GM19324 (cell line): ENCODE measurements at regions not wholly inside any gene's neighbourhood (a gene's known extent, or its start where the extent isn't known, plus 50 kb on each side); places are given as distances from the start of the nearest gene placed in this dataset.
"Not testable (repeated sequence)": the region's sequence is repeated elsewhere in the genome, so short reads cannot be mapped to it uniquely, and the experiment has no call there.

Source experiments
- ATAC-seq: cut with Tn5 transposase; IDR thresholded peaks from one replicate; pipeline ENCODE4 v1.9.1; 2021; ENCODE audit warnings: mild to moderate bottlenecking, moderate library complexity; ENCODE audit not compliant: unreplicated experiment, low FRiP score

GRCh38 chr20:43837856-43838702 is 76.6 kb upstream of the TOX2 start:
- ATAC-seq, result no peak

- no peak for ATAC-seq
Measured at GRCh38 chr20:43836790-43837189, 77.9 kb upstream of the TOX2 start.

GRCh38 chr20:43835944-43836508 is 78.6 kb upstream of the TOX2 start:
- ATAC-seq, result no peak

GRCh38 chr20:43833511-43834395 is 80.9 kb upstream of the TOX2 start:
- no peak for ATAC-seq

- no peak for ATAC-seq
Measured at GRCh38 chr20:43832961-43833360, 81.7 kb upstream of the TOX2 start.

- ATAC-seq, result no peak
Measured at GRCh38 chr20:43832096-43832816, 82.4 kb upstream of the TOX2 start.

GRCh38 chr20:43831481-43832065 is 83.1 kb upstream of the TOX2 start:
- no peak for ATAC-seq

GRCh38 chr20:43830883-43831282 is 83.8 kb upstream of the TOX2 start:
- no peak for ATAC-seq

- no peak for ATAC-seq
Measured at GRCh38 chr20:43829951-43830690, 84.5 kb upstream of the TOX2 start.

GRCh38 chr20:43827940-43828562 is 86.6 kb upstream of the TOX2 start:
- no peak for ATAC-seq

- ATAC-seq, result not testable (repeated sequence)
Measured at GRCh38 chr20:43826943-43827342, 87.7 kb upstream of the TOX2 start.

GRCh38 chr20:43825581-43825980 is 89.1 kb upstream of the TOX2 start:
- no peak for ATAC-seq

- peak; percentile 56 for ATAC-seq
Measured at GRCh38 chr20:43825051-43825402, 89.6 kb upstream of the TOX2 start.

GRCh38 chr20:43824309-43825050 is 90.2 kb upstream of the TOX2 start:
- ATAC-seq, result no peak

- peak; percentile 58 for ATAC-seq
Measured at GRCh38 chr20:43821795-43822194, 92.9 kb upstream of the TOX2 start.

GRCh38 chr20:43820731-43821330 is 93.8 kb upstream of the TOX2 start:
- ATAC-seq, result no peak

- ATAC-seq, result no peak
Measured at GRCh38 chr20:43812216-43812615, 85.4 kb upstream of the GTSF1L start.

- ATAC-seq, result no peak
Measured at GRCh38 chr20:43809206-43809819, 82.5 kb upstream of the GTSF1L start.
